PFSK-1 (cell line): ENCODE measurements at regions not wholly inside any gene's neighbourhood (a gene's known extent, or its start where the extent isn't known, plus 50 kb on each side); places are given as distances from the start of the nearest gene placed in this dataset.

Source experiments
- FOXP2 ChIP-seq: optimal IDR thresholded peaks from 2 replicates; pipeline ENCODE3; 2011; ENCODE audit warnings: borderline replicate concordance, control low read depth, inconsistent platforms; ENCODE audit not compliant: insufficient read depth; ENCODE audit errors: extremely low read length, extremely low read depth
- POLR2AphosphoS5 ChIP-seq: IDR thresholded peaks from 2 replicates; pipeline ENCODE4 v1.6.1; 2012; ENCODE audit warnings: low read depth, mild to moderate bottlenecking, control low read depth, low read length, moderate library complexity
- REST ChIP-seq, 2 experiments: IDR thresholded peaks; 2 replicates each; pipeline versions ENCODE4 v1.6.1 to v1.8.0; 2011 to 2012; ENCODE audit warnings: low read depth in 2 of 2, low read length in 2 of 2, control low read depth in 1 of 2, inconsistent platforms in 1 of 2, mild to moderate bottlenecking in 1 of 2, moderate library complexity in 1 of 2; ENCODE audit not compliant: insufficient read depth in 1 of 2
- SIN3A ChIP-seq: IDR thresholded peaks from 2 replicates; pipeline ENCODE4 v1.6.1; 2012; ENCODE audit warnings: mild to moderate bottlenecking, low read length, moderate library complexity, borderline replicate concordance; ENCODE audit not compliant: insufficient read depth
- TAF1 ChIP-seq: IDR thresholded peaks from 2 replicates; pipeline ENCODE4 v1.6.1; 2012; ENCODE audit warnings: low read length, control low read depth, borderline replicate concordance; ENCODE audit not compliant: insufficient read depth

GRCh38 chr12:93325855-93326254, 51.9 kb upstream of the NUDT4 start:
- TF ChIP-seq SIN3A (no peak), POLR2AphosphoS5 (no peak), FOXP2 (no peak), REST (IDR thresholded peaks at IDR 0.05; ENCODE audit: insufficient read depth in 1 of 2, low read depth in 2 of 2, low read length in 2 of 2) (no peak), TAF1 (no peak)
